ENCODE measurements at regions not wholly inside any gene's neighbourhood (a gene's known extent, or its start where the extent isn't known, plus 50 kb on each side); places are given as distances from the start of the nearest gene placed in this dataset.

DNA sequence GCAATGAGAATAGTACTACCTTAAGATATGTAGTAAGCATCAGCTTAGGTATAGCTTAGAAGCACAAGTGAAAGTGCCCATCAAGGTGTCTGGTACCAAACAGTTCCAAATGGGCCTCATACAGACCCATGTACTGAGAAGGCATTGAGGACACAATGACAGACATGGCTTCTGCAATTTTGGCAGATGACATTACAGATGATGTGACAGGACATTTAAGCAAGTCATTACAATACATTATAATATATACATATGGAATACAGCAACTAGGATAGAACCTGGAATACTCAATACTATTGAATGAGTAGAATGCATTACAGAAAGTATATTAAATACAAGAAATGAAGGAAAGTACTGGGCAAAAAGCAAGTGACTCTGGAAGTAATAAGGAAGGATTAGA, 256.4 kb downstream of the GXYLT1 start:
- TF ChIP-seq, protein P1, sequence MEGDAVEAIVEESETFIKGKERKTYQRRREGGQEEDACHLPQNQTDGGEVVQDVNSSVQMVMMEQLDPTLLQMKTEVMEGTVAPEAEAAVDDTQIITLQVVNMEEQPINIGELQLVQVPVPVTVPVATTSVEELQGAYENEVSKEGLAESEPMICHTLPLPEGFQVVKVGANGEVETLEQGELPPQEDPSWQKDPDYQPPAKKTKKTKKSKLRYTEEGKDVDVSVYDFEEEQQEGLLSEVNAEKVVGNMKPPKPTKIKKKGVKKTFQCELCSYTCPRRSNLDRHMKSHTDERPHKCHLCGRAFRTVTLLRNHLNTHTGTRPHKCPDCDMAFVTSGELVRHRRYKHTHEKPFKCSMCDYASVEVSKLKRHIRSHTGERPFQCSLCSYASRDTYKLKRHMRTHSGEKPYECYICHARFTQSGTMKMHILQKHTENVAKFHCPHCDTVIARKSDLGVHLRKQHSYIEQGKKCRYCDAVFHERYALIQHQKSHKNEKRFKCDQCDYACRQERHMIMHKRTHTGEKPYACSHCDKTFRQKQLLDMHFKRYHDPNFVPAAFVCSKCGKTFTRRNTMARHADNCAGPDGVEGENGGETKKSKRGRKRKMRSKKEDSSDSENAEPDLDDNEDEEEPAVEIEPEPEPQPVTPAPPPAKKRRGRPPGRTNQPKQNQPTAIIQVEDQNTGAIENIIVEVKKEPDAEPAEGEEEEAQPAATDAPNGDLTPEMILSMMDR (IDR thresholded peaks at IDR 0.05; ENCODE audit: insufficient read depth, low read length, poor library complexity, severe bottlenecking) = no peak
- H3K4me3 ChIP-seq (ENCODE audit: low read depth, low read length) = no peak overlapping the region
- no peak for DNase-seq (ENCODE audit: low read depth)

DNA sequence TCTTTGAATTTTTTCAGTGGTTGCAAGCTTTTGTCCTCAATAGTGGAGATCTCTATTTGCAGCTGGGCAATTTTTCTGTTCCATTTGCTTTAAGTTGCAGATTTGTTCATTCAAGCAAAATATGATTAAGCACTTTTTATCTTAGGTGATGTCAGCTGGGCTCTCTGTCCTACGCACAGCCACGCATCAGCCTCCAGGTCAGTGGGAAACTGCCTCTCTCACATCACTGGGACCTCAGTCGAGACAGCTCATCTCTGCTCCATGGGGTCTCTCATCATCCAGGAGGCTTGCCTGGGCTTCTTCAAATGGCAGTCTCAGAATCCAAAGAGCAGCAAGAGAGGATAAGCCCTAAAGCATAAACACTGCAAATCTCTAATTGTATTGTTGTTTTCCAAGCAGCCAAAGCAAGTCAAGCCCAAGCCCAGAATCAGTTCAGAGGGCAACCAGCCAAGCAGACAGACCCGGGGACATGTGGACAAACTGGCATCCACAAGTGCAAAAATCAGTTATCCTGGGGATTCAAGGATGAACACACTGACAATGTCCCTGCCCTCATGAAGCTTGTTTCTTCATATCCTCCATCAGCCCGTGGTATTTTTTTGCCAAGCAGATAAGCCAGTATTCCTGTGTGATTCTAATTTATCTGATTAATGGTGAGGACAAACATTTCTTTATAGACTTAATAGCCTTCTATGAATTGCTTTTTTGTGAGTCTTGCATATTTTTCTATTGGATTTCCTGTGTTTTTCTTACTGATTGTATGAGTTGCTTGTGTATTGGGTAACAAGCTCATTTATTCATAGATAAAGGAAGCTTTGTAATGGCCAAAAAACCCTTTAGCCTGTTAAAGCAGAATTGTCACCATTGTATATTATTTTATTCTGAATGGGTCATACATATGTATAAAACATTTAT, 262.5 kb downstream of the GXYLT1 start:
- no peaks in the 10 kb centered on the region for H3K27me3 ChIP-seq (ENCODE audit: control insufficient read depth, insufficient read depth, low read length)
- no peak overlapping the region for H3K4me3 ChIP-seq (ENCODE audit: low read depth, low read length)
- H3K36me3 ChIP-seq (ENCODE audit: control insufficient read depth, insufficient read depth, low read length) = no peaks in the 10 kb centered on the region
- TF ChIP-seq, protein P1 (IDR thresholded peaks at IDR 0.05; ENCODE audit: insufficient read depth, low read length, poor library complexity, severe bottlenecking) = no peak
- DNase-seq (ENCODE audit: low read depth) = no peak

More for the DNA sequence above, 256.4 kb downstream of the GXYLT1 start:
- no peaks in the 10 kb centered on the region for H3K36me3 ChIP-seq (ENCODE audit: control insufficient read depth, insufficient read depth, low read length)
- no peaks in the 10 kb centered on the region for H3K27me3 ChIP-seq (ENCODE audit: control insufficient read depth, insufficient read depth, low read length)

DNA sequence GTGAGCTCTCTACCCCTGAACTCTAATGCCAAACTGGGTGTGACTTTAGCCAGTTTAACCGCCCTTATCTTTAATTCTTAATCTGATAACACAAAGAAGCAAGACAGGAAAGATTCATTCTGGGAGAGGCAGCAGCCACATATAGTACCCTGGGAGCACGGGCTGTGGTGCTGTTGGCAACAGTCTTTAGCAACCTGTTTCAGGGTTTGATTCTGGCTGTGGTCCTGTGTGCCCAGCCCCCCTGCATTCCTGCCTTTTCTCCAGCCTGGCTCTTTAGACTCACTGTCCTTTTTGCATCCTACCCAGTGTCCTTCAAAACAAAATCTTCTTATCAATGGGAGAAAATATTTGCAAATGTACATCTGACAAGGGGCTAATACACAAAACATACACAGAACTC, 275.2 kb downstream of the GXYLT1 start:
- TF ChIP-seq, protein P1 (IDR thresholded peaks at IDR 0.05; ENCODE audit: insufficient read depth, low read length, poor library complexity, severe bottlenecking) = no peak
- no peak overlapping the region for H3K4me3 ChIP-seq (ENCODE audit: low read depth, low read length)
- H3K36me3 ChIP-seq (ENCODE audit: control insufficient read depth, insufficient read depth, low read length) = no peaks in the 10 kb centered on the region
- no peak for DNase-seq (ENCODE audit: low read depth)
- H3K27me3 ChIP-seq (ENCODE audit: control insufficient read depth, insufficient read depth, low read length) = no peaks in the 10 kb centered on the region

DNA sequence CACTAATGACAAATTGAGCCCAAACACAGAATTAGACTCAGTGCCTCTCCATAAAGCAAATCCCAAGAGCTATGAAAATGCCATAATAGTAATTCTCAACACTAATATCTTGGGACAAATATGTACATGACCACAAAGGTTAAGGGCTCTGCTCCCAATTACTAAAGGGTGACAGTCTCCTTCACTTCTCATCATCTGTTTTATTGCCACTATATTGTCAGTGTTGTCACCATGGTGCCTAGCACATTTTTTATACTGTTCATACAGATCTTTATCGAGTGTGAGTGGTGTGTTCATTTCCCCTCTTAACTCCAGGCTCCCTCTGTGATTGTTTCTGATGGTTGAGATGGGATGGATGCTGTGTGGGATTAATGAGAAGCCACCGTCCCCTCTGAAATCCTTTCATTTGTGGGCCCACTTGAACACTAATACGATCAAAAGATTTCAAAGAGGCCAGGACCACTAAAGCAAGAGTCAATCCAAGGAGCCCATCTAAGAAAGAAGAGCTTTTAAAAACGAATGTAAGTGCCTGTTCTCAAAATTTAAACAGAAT, 277.7 kb downstream of the GXYLT1 start:
- TF ChIP-seq, protein P1 (IDR thresholded peaks at IDR 0.05; ENCODE audit: insufficient read depth, low read length, poor library complexity, severe bottlenecking) = no peak
- no peak for DNase-seq (ENCODE audit: low read depth)
- Histone ChIP-seq H3K27me3 (ENCODE audit: control insufficient read depth, insufficient read depth, low read length) (no peaks in the 10 kb centered on the region), H3K4me3 (ENCODE audit: low read depth, low read length) (no peak overlapping the region), H3K36me3 (ENCODE audit: control insufficient read depth, insufficient read depth, low read length) (no peaks in the 10 kb centered on the region)

DNA sequence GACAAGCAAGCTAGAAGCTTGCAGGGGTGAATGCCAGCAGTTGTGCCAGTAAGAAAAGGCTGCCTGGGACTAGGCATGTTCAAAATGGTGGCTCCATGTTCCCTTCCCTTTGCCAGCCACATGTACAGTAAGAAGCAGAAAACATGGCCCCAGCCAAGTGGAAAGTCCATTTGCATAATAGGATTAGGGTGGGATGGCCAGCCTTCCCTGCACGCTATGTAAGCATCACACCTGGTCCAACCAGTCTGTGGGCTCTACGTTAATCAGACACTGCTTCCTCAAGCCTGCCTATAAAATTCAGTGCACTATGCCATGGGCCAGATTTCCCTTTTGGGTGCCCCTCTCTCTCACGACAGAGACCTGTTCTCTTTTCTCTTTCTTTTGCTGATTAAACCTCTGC, 288.4 kb downstream of the GXYLT1 start:
- H3K27me3 ChIP-seq (ENCODE audit: control insufficient read depth, insufficient read depth, low read length) = no peaks in the 10 kb centered on the region
- DNase-seq (ENCODE audit: low read depth) = no peak
- no peak overlapping the region for H3K4me3 ChIP-seq (ENCODE audit: low read depth, low read length)
- no peaks in the 10 kb centered on the region for H3K36me3 ChIP-seq (ENCODE audit: control insufficient read depth, insufficient read depth, low read length)
- TF ChIP-seq, protein P1 (IDR thresholded peaks at IDR 0.05; ENCODE audit: insufficient read depth, low read length, poor library complexity, severe bottlenecking) = no peak
